ENCODE measurements at regions not wholly inside any gene's neighbourhood (a gene's known extent, or its start where the extent isn't known, plus 50 kb on each side); places are given as distances from the start of the nearest gene placed in this dataset.

- Histone ChIP-seq H3K79me2 (no peaks in the 10 kb centered on the region), H3K4me2 (ENCODE audit: low read length) (no peak overlapping the region), H3K4me3 (ENCODE audit: low read depth, low read length) (no peak overlapping the region), H3K27ac (no peak overlapping the region), H3K36me3 (ENCODE audit: control insufficient read depth, insufficient read depth, low read length) (no peaks in the 10 kb centered on the region), H3K27me3 (ENCODE audit: control insufficient read depth, insufficient read depth, low read length) (no peaks in the 10 kb centered on the region), H3K9me3 (ENCODE audit: control insufficient read depth, low read length) (no peaks in the 10 kb centered on the region), H3K4me1 (no peaks in the 10 kb centered on the region), H2AFZ (no peak overlapping the region), H3K9ac (no peak overlapping the region)
- no peak for TF ChIP-seq CTCF (IDR thresholded peaks at IDR 0.05)
Observed at GRCh38 chr2:19224011-19224410, 134.4 kb downstream of the OSR1 start.

GRCh38 chr2:19219060-19219459, 139.4 kb downstream of the OSR1 start:
- Histone ChIP-seq H3K36me3 (ENCODE audit: control insufficient read depth, insufficient read depth, low read length) (no peaks in the 10 kb centered on the region), H3K9ac (no peak overlapping the region), H3K27ac (no peak overlapping the region), H2AFZ (no peak overlapping the region), H3K9me3 (ENCODE audit: control insufficient read depth, low read length) (no peaks in the 10 kb centered on the region), H3K4me3 (ENCODE audit: low read depth, low read length) (no peak overlapping the region), H3K79me2 (no peaks in the 10 kb centered on the region), H3K4me1 (no peaks in the 10 kb centered on the region), H3K27me3 (ENCODE audit: control insufficient read depth, insufficient read depth, low read length) (no peaks in the 10 kb centered on the region), H3K4me2 (ENCODE audit: low read length) (no peak overlapping the region)
- TF ChIP-seq CTCF (IDR thresholded peaks at IDR 0.05), result no peak

GRCh38 chr2:19218166-19218565, 140.3 kb downstream of the OSR1 start:
- Histone ChIP-seq H3K4me3 (ENCODE audit: low read depth, low read length) (no peak overlapping the region), H3K9me3 (ENCODE audit: control insufficient read depth, low read length) (no peaks in the 10 kb centered on the region), H3K9ac (no peak overlapping the region), H2AFZ (no peak overlapping the region), H3K27me3 (ENCODE audit: control insufficient read depth, insufficient read depth, low read length) (no peaks in the 10 kb centered on the region), H3K27ac (no peak overlapping the region), H3K79me2 (no peaks in the 10 kb centered on the region), H3K4me1 (no peaks in the 10 kb centered on the region), H3K36me3 (ENCODE audit: control insufficient read depth, insufficient read depth, low read length) (no peaks in the 10 kb centered on the region), H3K4me2 (ENCODE audit: low read length) (no peak overlapping the region)
- no peak for TF ChIP-seq CTCF (IDR thresholded peaks at IDR 0.05)

GRCh38 chr2:19216676-19217602, 141.5 kb downstream of the OSR1 start:
- Histone ChIP-seq H3K27ac (no peak overlapping the region), H3K36me3 (ENCODE audit: control insufficient read depth, insufficient read depth, low read length) (no peaks in the 10 kb centered on the region), H2AFZ (no peak overlapping the region), H3K27me3 (ENCODE audit: control insufficient read depth, insufficient read depth, low read length) (no peaks in the 10 kb centered on the region), H3K4me3 (ENCODE audit: low read depth, low read length) (no peak overlapping the region), H3K79me2 (no peaks in the 10 kb centered on the region), H3K4me1 (no peaks in the 10 kb centered on the region), H3K9ac (no peak overlapping the region), H3K9me3 (ENCODE audit: control insufficient read depth, low read length) (no peaks in the 10 kb centered on the region), H3K4me2 (ENCODE audit: low read length) (no peak overlapping the region)
- no peak for TF ChIP-seq CTCF (IDR thresholded peaks at IDR 0.05)

GRCh38 chr2:19216238-19216637, 142.2 kb downstream of the OSR1 start:
- Histone ChIP-seq H3K4me3 (ENCODE audit: low read depth, low read length) (no peak overlapping the region), H3K27me3 (ENCODE audit: control insufficient read depth, insufficient read depth, low read length) (no peaks in the 10 kb centered on the region), H3K36me3 (ENCODE audit: control insufficient read depth, insufficient read depth, low read length) (no peaks in the 10 kb centered on the region), H3K27ac (no peak overlapping the region), H3K9ac (no peak overlapping the region), H2AFZ (no peak overlapping the region), H3K9me3 (ENCODE audit: control insufficient read depth, low read length) (no peaks in the 10 kb centered on the region), H3K79me2 (no peaks in the 10 kb centered on the region), H3K4me2 (ENCODE audit: low read length) (no peak overlapping the region), H3K4me1 (no peaks in the 10 kb centered on the region)
- no peak for TF ChIP-seq CTCF (IDR thresholded peaks at IDR 0.05)

Measured in parathyroid adenoma (tissue), 2 donors.